RPMI8226 (cell line): ENCODE measurements at regions not wholly inside any gene's neighbourhood (a gene's known extent, or its start where the extent isn't known, plus 50 kb on each side); places are given as distances from the start of the nearest gene placed in this dataset.
"Not testable (repeated sequence)": the region's sequence is repeated elsewhere in the genome, so short reads cannot be mapped to it uniquely, and the experiment has no call there.

Experiments used
- DNase-seq: peaks from one replicate; pipeline ENCODE4 v3.0.0-alpha.2; 2015

GRCh38 chr9:24067107-24067506, 241.1 kb upstream of the ELAVL2 start:
- not testable (repeated sequence) for DNase-seq

GRCh38 chr9:24059651-24060050, 233.6 kb upstream of the ELAVL2 start:
- DNase-seq: no peak

- DNase-seq: no peak
Observed at GRCh38 chr9:24051587-24051986, 225.5 kb upstream of the ELAVL2 start.

GRCh38 chr9:24050239-24050638, 224.2 kb upstream of the ELAVL2 start:
- not testable (repeated sequence) for DNase-seq

- DNase-seq: peak; percentile 65
Observed at GRCh38 chr9:24045150-24045549, 219.1 kb upstream of the ELAVL2 start.

DNA sequence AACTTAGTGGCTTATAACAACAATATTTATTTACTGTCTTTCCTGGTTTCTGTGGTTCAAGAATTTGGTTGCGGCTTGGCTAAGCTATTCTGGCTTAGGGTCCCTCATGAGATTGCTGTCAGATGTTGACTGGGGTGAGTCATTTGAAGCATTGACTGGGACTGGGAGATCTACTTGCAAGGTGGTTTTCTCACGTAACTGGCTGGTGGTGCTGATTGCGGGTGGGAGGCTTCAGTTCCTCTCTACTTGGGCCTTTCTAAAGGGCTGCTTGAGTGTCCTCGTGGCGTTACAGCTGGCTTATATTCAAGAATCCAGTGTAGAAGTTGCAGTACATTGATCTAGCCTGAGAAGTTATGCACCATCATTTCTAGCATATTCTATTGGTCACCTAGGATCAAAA, 218.5 kb upstream of the ELAVL2 start:
- peak; percentile 20 for DNase-seq

DNA sequence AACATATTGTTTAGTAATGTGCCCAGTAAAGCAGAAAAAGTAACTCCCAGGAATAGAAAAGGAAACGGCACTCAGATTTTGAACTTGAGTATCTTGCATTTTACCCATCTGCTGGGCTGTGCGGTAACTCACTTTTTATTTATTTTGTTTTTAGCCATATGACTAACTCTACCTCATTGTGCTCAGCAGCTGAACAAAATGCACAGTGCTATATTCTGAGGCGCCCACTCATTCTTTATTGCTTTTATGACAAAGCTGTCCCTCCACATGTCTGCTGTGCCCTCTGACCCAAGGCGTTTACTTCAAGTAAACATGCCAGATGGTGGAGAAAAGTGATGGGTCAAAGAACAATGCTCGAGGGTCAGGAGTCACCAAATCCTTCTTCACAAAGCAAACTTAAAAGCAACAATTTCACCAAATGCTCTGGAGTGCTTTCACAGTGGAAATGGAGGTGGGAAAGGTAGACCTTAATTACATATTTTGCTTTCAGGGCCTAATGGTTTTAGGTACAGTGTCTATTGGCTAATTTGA, 215.2 kb upstream of the ELAVL2 start:
- no peak for DNase-seq

DNA sequence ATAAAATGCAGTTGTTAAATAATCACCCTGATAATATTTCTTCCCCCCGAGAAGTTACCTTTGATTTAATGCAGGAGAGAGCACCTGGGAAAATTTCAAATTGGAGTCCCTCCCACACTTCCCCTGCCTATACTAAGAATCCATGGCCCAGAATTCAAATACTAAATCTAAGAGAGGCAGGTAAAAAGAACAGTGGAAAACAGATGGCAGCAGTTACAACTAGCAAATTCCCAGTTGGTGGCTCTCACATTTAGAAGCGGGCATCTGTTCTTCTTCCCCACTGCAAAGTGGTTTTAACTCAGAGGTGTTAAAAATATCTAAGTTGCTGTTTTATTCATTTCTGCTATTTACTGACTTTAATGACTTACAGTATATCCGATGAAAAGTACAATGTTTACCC, 210.4 kb upstream of the ELAVL2 start:
- no peak for DNase-seq

DNA sequence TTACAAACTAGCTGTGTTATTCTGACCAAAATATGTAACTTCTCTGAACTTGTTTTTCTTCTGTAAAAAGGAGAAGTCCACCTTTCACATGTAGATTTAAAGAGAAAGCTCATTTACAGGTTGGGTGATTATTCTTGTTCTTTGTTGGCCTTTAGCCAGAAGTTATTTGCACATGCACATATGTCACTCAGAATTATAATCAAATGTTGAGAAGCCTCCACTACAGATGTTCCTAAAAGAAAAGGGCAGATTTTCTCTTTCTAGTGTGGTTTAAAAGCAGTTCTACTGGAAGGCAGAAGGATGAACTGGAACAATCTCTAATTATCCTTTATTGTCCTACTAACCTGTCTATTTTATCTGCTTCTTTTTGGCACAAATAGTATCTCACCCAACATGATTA, 209.8 kb upstream of the ELAVL2 start:
- DNase-seq: no peak

DNA sequence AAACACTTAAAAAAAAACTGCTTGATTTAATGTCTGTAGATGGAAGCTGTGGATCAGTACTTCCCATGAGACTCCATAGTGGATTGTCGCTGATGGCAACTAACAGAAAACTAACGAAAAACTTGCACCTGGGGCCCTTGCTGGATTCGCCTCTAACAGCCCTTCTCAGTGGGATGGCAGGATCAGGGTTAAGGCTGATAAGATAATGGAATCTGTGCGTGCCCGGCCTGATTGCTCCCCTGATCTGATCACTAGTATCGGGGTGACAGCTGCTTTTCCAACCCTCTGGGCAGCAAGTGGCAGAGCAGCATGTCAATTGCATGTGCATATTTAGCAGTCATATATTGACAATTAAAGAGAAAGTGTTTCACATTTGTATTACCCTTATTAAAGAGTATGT, 185.8 kb upstream of the ELAVL2 start:
- DNase-seq: no peak

DNA sequence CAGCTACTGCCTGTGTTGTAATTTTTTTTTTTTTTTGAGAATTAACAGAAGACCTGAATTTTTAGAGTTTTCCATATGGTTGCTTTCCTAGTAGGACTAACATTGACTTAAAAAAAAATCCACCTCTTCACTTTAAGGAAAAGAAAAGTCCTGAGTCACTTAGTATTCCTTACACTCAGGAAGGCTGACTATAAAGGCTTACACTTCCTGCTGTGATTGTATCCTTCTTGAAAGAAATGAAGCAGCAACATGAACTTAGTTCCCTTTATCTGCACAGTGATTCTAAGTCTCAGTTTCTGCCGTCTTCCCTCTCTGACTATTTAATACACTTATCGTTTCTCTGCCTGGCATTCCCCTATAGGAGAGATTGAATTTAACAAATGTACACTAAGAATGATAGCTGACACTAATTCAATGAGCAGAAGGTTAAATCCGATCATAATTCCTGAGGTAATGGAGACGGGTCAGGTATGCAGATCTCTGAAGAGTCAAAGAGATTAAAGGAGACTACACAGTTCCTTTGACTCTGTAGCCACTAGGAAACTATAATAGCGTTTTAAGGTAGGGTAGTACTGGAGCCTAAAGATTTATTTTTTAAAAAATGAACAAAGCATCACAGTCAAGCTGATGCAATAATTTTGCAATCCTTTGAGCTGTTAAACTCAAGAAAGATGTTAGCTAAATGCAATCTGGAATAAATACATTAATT, 185.1 kb upstream of the ELAVL2 start:
- no peak for DNase-seq

GRCh38 chr9:24009322-24009721, 183.3 kb upstream of the ELAVL2 start:
- no peak for DNase-seq

- DNase-seq: no peak
Observed at GRCh38 chr9:24007185-24007584, 181.1 kb upstream of the ELAVL2 start.

GRCh38 chr9:23991874-23992273, 165.8 kb upstream of the ELAVL2 start:
- not testable (repeated sequence) for DNase-seq

GRCh38 chr9:23979491-23979890, 153.5 kb upstream of the ELAVL2 start:
- no peak for DNase-seq

DNA sequence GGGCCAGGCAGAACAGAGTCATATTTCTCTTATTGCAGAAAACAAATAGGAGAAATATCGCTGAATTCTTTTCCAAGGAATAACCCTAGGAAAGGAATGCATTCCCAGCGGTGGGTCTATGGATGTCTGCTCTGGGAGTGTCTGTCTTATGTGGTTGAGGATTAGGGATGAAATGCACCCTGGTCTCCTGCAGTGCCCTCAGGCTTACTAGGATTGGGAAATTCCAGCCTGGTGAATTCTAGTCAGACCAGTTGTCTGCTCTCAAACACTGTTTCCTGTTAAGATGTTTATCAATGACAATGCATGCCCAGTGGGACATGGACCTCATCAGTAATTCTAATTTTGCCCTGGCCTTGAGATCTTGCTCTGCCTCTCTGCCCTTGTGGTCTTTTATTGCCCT, 136.1 kb upstream of the ELAVL2 start:
- DNase-seq: no peak

- DNase-seq: no peak
Observed at GRCh38 chr9:23945897-23946296, 119.9 kb upstream of the ELAVL2 start.

- DNase-seq: no peak
Observed at GRCh38 chr9:23941051-23941450, 115.0 kb upstream of the ELAVL2 start.

DNA sequence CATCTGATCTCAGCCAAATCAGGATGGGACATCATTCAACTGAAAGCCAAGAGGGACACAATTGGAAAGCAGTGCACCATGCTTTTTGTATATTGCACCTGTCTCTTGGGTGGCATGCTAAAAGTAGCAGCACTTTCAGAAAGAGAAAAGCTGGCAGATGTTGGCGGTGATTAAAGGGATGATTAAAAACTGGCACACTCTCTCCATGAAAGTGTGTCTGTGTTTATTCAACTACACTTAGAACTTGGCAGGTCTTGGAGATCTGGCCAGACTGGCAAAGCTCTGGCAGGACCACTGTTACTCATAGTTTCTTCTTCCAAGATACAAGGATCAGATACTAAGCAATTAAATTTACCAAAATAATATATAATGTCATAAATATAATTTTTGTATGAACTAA, 112.9 kb upstream of the ELAVL2 start:
- no peak for DNase-seq

DNA sequence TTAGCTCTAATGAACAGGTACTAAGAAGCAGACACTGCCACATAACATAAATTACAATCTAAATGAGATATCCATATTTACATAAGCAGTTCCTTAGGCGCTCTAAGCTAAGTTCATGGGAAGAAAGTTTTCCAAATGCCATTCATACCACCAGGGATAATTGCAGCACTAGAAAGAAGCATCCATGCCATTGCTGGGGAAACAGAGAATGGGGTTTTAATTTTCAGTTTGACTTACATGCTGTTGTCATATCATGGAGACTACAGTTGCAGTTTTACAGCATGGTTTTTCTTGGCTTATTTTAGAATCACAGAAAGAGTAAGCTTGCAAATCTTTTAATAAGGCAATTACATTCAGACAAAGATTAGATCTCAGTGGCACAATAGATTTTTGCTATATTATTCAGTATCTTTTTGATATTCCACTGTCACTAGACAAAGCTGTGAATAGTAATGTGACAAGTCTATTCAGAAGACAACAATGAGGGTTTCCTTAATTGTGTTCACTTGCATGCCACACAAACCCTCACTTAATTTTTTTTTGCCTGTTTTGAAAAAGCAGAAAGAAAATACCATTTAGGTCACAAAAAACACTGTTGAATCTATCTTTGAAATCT, 108.4 kb upstream of the ELAVL2 start:
- no peak for DNase-seq

DNA sequence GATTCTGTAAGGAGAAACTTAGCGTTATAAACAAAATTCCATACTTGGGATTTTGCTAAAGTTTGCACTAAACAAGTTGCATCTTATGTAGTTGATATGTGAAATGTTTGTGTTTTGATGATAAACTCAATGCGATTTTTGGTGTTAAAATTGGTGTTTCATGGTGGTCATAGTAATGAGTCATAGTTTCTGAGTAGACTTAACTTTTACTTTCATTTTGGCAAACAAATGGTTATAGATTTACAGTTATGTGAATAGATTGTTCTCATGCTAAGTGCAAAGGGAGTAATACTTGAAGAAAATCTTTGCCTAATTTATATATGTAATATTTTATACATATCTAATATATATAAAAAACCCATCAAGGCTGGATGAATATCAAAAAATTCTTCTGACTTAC, 107.3 kb upstream of the ELAVL2 start:
- DNase-seq: no peak

- no peak for DNase-seq
Observed at GRCh38 chr9:23926368-23926767, 100.3 kb upstream of the ELAVL2 start.

DNA sequence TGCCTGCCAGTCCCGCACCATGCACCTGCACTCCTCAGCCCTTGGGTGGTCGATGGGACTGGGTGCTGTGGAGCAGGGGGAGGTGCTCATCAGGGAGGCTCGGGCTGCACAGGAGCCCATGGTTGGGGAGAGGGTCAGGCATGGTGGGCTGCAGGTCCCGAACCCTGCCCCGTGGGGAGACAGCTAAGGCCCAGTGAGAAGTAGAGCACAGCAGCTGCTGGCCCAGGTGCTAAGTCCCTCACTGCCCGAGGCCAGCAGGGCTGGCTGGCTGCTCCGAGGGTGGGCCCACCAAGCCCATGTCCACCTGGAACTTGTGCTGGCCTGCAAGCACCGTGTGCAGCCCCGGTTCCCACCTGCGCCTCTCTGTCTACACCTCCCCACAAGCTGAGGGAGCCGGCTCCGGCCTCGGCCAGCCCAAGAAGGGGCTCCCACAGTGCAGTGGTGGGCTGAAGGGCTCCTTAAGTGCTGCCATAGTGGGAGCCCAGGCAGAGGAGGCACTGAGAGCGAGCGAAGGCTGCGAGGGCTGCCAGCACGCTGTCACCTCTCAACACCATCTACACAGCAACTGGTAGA, 88.5 kb upstream of the ELAVL2 start:
- DNase-seq: no peak

DNA sequence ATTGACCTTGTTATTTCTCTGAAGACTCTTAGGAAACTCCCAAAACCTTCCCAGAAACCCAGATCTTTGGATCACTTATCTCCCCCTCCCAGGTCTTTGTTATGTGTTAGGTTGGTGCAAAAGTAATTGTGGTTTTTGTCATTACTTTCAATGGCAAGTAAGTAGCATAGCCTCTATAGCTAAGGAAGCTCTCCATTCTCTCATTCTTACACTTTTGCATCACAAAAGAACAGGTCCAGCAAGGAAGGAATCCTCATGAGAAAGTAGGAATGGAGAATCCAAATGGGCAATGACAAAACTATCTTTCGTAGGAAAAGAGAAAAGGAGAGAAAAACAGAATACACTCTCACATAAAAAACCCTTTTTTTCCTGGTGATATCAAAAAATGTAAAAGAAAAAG, 81.3 kb upstream of the ELAVL2 start:
- DNase-seq: no peak
